Activated naive CD4-positive, alpha-beta T cell treated with anti-CD3 and anti-CD28 coated beads for 36 hours (primary cell): ENCODE measurements at regions not wholly inside any gene's neighbourhood (a gene's known extent, or its start where the extent isn't known, plus 50 kb on each side); places are given as distances from the start of the nearest gene placed in this dataset.
"Not testable (repeated sequence)": the region's sequence is repeated elsewhere in the genome, so short reads cannot be mapped to it uniquely, and the experiment has no call there.

Experiments used
- CTCF ChIA-PET: fragments of 350-600 bp; sonication (Branson Sonifier 250); formaldehyde crosslinking; loops from one replicate; lab custom pipeline; 2021; ENCODE audit warnings: antibody characterized with exemption; lab: Charles Lee
- DNase-seq: peaks from one replicate; pipeline ENCODE4 v3.0.0-alpha.2; 2020
- H3K27ac Mint-ChIP-seq: one replicate; pipeline ENCODE4 v1.8.0; 2021; ENCODE audit warnings: mild to moderate bottlenecking, mixed read lengths
- H3K27me3 Mint-ChIP-seq: one replicate; pipeline ENCODE4 v1.8.0; 2021; ENCODE audit warnings: low read depth, mixed read lengths
- H3K36me3 Mint-ChIP-seq: one replicate; pipeline ENCODE4 v1.8.0; 2021; ENCODE audit warnings: low read depth, mixed read lengths
- H3K4me1 Mint-ChIP-seq: one replicate; pipeline ENCODE4 v1.8.0; 2021; ENCODE audit warnings: low read depth, mixed read lengths
- H3K4me3 Mint-ChIP-seq: one replicate; pipeline ENCODE4 v1.8.0; 2021; ENCODE audit warnings: mild to moderate bottlenecking, moderate library complexity, mixed read lengths
- H3K9me3 Mint-ChIP-seq: one replicate; pipeline ENCODE4 v1.8.0; 2021; ENCODE audit warnings: mixed read lengths
- intact Hi-C: fragments of 100-400 bp; cut with micrococcal nuclease; formaldehyde crosslinking; loops from one replicate; pipeline ENCODE4 v1.15.1; 2023

DNA sequence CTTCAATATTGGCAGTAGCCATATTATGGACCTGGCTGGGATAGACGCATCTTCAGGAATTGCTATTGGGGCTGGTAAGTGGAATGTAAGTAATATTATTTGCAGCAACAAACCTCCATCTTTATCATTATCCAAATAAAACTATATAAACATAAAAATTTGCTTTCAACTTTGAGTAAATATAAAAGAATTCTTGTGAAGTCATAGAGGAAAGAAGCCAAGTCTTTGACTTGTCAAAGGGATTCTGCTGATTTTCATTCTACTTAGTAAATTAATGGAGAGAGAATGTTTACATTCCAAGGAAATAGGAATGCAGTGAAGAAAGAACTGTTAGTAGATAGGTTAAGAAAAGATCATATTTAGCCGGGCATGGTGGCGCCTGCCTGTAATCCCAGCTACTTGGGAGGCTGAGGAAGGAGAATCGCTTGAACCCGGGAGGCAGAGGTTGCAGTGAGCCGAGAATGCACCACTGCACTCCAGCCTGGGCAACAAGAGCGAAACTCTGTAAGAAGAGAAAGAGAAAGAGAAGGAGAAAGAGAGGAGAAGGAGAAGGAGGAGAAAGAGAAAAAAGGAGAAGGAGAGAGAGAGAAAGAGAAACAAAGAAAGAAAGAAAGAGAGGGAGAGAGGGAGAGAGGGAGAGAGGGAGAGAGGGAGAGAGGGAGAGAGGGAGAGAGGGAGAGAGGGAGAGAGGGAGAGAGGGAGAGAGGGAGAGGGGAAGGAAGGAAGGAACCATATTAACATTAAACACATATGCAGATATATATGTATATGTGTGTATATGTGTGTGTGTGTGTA lies 79.4 kb upstream of the GNAZ start:
- H3K27me3 Mint-ChIP-seq, H3K4me3 Mint-ChIP-seq, intact Hi-C loops, H3K4me1 Mint-ChIP-seq, DNase-seq, CTCF ChIA-PET, H3K36me3 Mint-ChIP-seq, H3K9me3 Mint-ChIP-seq, H3K27ac Mint-ChIP-seq: not testable (repeated sequence)

DNA sequence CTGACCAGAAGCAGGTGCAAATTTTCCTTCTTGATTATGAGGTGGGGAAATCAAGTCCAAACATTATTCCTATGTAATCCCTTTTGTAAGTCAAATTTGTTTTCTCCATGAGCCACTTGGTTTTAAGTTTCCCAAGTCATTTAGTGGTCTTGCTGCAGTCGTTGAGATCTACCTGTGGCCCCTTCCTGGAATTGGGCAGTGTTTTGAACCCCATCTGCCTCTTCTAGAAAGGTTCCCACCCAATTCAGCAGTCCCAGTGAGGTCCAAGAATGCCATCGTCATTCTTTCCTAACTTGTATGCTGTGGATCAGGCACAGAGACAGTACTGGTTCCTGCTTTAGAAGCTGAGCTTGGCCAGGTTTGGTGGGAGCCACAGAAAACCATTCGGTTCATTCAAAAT lies 77.8 kb upstream of the GNAZ start:
- Mint-ChIP-seq H3K27ac (no peak overlapping the region), H3K36me3 (peaks cover under 1% of the 10 kb centered on the region), H3K9me3 (peaks cover 8% of the 10 kb centered on the region), H3K4me3 (no peak overlapping the region), H3K27me3 (peaks cover 7% of the 10 kb centered on the region), H3K4me1 (no peaks in the 10 kb centered on the region)
- CTCF ChIA-PET, result no interaction called here
- intact Hi-C loops, result no loop called here
- DNase-seq, result no peak

DNA sequence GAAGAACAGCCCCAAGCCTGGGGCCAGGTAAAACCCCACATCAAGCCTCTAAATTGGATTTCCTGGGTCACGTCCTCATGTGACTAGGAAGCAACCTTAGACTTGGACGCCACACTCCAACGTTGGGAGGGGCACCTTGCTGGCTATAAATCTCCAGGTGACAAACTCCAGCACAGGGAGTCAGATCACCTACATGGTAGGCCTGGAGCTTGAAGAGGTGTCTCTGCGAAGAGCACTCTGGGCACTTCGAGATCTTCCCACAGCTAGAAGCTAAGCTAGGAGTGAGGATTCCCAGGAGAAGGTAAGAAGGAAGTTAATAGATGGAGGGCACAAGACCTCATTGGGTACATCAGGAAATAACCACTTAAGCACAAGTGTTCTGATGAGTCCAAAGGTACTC lies 77.1 kb upstream of the GNAZ start:
- H3K36me3 Mint-ChIP-seq, result peaks cover 6% of the 10 kb centered on the region
- intact Hi-C loops, result no loop called here
- peaks cover 13% of the 10 kb centered on the region for H3K9me3 Mint-ChIP-seq
- CTCF ChIA-PET, result no interaction called here
- no peak for DNase-seq
- H3K4me3 Mint-ChIP-seq, result no peak overlapping the region
- peaks cover 9% of the 10 kb centered on the region for H3K27me3 Mint-ChIP-seq
- no peak overlapping the region for H3K27ac Mint-ChIP-seq
- no peaks in the 10 kb centered on the region for H3K4me1 Mint-ChIP-seq

DNA sequence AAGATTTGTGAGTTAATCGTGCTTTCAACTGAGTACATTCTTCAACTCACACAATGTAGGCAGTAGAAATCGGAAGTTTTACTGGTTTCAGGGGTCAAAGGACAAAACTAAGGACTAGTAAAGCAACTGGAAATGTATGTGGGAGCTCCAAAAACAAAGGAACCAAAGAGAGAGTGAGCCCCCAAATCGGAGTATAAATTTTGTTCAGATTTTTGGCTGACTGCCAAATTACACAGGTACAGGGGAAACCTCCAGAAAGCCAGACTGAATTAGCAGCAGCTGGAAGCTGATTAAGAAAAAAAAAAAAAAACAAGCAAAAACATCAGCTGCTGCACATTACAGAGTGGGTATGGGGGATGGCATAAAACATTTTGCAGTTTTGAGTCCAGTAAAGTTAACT lies 75.2 kb upstream of the GNAZ start:
- CTCF ChIA-PET, result interaction anchor here (0.7 kb wide), 1 partner anchor 92 kb away, joined by 4 read pairs; no protein-coding TSS in a partner anchor
- peaks cover 11% of the 10 kb centered on the region for H3K27me3 Mint-ChIP-seq

DNA sequence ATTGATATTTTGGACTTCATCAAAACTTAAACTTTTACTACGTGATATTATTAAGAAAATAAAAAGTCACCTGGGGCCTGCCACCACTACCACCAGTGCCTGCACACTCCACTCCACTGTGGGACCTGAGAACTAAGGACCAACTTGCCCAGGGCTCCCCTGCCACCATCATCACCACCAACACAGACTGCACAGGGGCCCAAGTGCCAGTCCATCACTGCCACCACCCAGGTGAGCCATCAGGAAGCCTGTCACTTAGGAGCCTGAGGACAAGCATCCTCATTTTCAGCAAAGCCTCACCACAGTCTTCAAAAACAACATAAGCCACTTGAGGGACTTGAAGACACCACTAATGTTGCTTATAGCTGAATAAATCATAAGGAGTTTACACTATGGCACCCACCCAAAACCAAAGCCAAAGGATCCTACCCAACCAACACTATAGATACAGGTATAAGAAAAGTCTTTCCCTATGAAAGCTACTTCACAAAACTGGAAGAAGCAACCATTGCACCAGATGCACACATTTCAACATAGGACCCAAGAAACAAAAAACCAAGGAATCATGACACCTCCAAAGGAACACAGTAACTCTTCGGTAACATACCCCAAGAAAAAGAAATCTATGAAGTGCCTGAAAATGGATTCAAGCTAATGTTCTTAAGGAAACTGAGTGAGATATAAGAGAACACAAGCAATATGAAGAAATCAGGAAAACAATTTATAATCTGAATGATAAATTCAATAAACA lies 73.6 kb upstream of the GNAZ start:
- no peak overlapping the region for H3K27ac Mint-ChIP-seq
- no peak for DNase-seq
- intact Hi-C loops, result no loop called here
- CTCF ChIA-PET, result interaction anchor here (0.7 kb wide), 1 partner anchor 1277 kb away, joined by 3 read pairs; no protein-coding TSS in a partner anchor
- H3K4me3 Mint-ChIP-seq, result no peak overlapping the region
- H3K36me3 Mint-ChIP-seq, result peaks cover 7% of the 10 kb centered on the region
- H3K9me3 Mint-ChIP-seq, result peaks cover 18% of the 10 kb centered on the region
- H3K4me1 Mint-ChIP-seq, result no peaks in the 10 kb centered on the region
- H3K27me3 Mint-ChIP-seq, result peaks cover 20% of the 10 kb centered on the region

More for the DNA sequence above, 75.2 kb upstream of the GNAZ start:
- Mint-ChIP-seq H3K9me3 (peaks cover 18% of the 10 kb centered on the region), H3K27ac (no peak overlapping the region), H3K4me1 (no peaks in the 10 kb centered on the region), H3K4me3 (no peak overlapping the region), H3K36me3 (peaks cover 6% of the 10 kb centered on the region)
- intact Hi-C loops, result no loop called here
- no peak for DNase-seq

DNA sequence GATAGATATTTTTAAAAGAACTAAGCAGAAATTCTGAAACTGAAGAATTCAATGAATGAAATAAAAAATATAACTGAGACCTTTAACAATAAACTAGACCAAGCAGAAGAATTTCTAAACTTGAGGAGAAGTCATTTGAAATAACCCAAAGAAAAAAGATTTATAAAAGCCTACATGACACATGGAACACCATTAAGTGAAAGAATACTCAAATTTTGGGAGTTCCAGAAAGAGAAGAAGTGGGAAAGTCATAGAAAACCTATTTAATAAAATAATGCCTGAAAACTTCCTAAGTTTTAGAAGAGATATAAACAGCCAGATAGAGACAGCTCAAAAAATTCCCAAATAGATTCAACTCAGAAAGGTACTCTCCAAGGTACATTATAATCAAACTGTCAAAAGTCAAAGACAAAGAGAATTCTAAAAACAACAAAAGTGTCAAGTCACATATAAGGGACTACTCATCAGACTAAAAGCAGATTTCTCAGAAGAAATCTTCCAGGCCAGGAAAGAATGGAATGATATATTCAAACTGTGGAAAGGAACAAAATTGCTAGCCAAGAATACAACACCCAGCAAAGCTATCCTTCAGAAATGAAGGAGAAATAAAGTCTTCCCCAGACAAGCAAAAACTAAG lies 72.9 kb upstream of the GNAZ start:
- Mint-ChIP-seq H3K4me1 (no peaks in the 10 kb centered on the region), H3K4me3 (no peak overlapping the region), H3K9me3 (peaks cover 18% of the 10 kb centered on the region), H3K27ac (no peak overlapping the region), H3K27me3 (peaks cover 24% of the 10 kb centered on the region), H3K36me3 (peaks cover 7% of the 10 kb centered on the region)
- CTCF ChIA-PET, result no interaction called here
- intact Hi-C loops, result no loop called here
- no peak for DNase-seq

DNA sequence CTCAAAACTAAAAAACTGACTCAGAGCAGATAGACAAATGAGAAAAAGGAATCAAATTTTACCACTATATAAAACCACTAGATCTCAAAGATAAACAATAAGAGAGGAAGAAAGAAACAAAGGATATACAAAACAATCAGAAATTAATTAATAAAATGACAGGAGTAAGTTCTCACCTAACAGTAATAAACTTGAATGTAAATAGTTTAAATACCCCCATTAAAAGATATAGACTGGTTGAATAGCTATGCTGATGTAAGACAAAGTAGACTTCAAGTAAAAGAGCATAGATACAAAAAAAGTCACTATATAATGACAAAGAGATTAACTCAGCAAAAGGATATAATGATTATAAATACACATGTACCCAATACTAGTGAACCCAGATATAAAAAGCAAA lies 72.3 kb upstream of the GNAZ start:
- peaks cover 7% of the 10 kb centered on the region for H3K36me3 Mint-ChIP-seq
- intact Hi-C loops, result no loop called here
- H3K9me3 Mint-ChIP-seq, result peaks cover 18% of the 10 kb centered on the region
- CTCF ChIA-PET, result no interaction called here
- no peak overlapping the region for H3K27ac Mint-ChIP-seq
- H3K4me3 Mint-ChIP-seq, result no peak overlapping the region
- no peaks in the 10 kb centered on the region for H3K4me1 Mint-ChIP-seq
- DNase-seq, result no peak
- peaks cover 24% of the 10 kb centered on the region for H3K27me3 Mint-ChIP-seq

DNA sequence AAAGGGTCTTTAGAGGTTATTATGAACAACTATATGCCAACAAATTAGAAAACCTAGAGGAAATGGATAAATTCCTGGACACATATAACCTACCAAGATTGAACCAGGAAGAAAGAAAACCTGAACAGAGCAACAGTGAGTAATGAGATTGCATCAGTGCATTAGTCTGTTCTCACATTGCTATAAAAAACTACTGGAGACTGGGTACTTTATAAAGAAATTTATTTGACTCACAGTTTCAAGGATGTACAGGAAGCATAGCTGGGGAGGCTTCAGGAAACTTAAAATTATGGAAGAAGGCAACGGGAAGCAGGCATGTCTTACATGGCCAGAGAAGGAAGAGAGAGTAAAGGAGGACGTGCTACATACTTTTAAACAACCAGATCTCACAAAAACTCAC lies 70.8 kb upstream of the GNAZ start:
- intact Hi-C loops, result no loop called here
- CTCF ChIA-PET, result interaction anchor here (0.6 to 0.7 kb wide), 2 partner anchors 45 to 802 kb away, joined by 3 to 4 read pairs; no protein-coding TSS in a partner anchor
- Mint-ChIP-seq H3K27ac (no peak overlapping the region), H3K9me3 (peaks cover 18% of the 10 kb centered on the region), H3K27me3 (peaks cover 29% of the 10 kb centered on the region), H3K4me1 (no peaks in the 10 kb centered on the region), H3K4me3 (no peak overlapping the region), H3K36me3 (peaks cover 7% of the 10 kb centered on the region)
- DNase-seq, result no peak

DNA sequence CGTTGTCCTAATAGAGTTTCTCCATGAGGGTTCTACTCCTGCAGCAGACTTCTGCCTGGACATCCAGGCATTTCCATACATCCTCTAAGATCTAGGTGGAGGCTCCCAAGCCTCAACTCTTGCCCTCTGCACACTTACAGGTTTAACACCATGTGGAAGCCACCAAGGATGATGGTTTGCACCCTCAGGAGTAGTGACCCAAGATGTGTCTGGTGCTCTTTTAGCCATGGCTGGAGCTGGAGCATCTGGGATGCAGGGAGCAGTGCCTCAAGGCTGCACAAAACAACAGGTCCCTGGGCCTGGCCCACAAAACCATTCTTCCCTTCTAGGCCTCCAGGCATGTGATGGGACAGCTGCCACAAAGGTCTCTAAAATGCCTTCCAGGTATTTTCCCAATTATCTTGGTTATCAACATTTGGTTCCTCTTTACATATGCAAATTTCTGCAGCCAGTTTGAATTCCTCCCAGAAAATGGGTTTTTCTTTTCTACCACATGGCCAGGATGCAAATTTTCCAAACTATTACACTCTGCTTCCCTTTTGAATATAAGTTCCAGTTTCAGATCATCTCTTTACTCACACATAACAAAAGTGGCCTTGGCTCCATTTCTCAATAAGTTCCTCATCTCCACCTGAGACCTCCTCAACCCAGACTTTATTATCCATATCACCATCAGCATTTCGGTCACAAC lies 69.5 kb upstream of the GNAZ start:
- Mint-ChIP-seq H3K27ac (no peak overlapping the region), H3K4me3 (no peak overlapping the region), H3K9me3 (peaks cover 17% of the 10 kb centered on the region), H3K27me3 (peaks cover 33% of the 10 kb centered on the region), H3K4me1 (no peaks in the 10 kb centered on the region), H3K36me3 (peaks cover 7% of the 10 kb centered on the region)
- CTCF ChIA-PET, result no interaction called here
- no peak for DNase-seq
- intact Hi-C loops, result no loop called here

DNA sequence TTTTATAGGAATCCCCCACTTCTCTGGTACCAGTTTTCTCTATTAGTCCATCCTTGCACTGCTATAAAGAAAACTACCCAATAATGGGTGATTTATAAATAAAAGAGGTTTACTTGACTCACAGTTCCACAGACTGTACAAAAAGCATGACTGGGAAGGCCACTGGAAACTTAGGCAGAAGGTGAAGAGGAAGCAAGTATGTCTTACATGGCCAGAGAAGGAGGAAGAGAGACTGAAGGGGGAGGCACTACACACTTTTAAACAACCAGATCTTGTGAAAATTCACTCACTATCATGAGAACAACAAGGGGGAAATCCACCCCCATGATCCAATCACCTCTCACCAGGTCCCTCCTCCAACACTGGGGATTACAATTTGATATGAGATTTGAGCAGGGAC lies 68.9 kb upstream of the GNAZ start:
- no peak for DNase-seq
- intact Hi-C loops, result no loop called here
- H3K4me1 Mint-ChIP-seq, result no peaks in the 10 kb centered on the region
- H3K27ac Mint-ChIP-seq, result no peak overlapping the region
- H3K4me3 Mint-ChIP-seq, result no peak overlapping the region
- peaks cover 16% of the 10 kb centered on the region for H3K9me3 Mint-ChIP-seq
- peaks cover 37% of the 10 kb centered on the region for H3K27me3 Mint-ChIP-seq
- CTCF ChIA-PET, result no interaction called here
- H3K36me3 Mint-ChIP-seq, result peaks cover 7% of the 10 kb centered on the region

DNA sequence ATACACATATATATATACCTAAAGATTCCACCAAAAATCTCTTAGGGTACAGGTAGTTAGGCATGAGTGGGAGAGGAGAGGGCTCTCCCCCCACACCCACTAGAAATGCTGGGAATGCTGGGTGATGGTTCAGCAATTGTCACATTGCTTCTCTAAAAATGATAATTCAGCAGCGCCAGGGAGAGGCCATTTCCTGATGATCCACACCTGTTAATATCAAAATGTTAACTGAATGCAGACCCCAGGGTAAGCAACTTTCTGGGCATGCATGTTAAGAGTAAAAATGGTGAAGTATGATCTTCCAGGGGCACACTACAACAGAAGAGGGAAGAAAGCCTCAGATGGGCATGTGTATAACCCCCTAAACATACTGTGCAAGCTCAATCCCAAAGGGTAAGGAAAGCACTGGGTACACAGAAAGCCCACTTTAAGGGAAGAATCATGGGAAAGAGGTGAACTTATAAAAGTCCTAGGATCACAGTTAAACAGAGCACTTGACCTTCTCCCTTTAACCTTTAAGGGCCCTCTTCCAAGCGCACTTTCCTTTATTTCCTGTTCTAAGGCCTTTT lies 67.6 kb upstream of the GNAZ start:
- no peak overlapping the region for H3K4me3 Mint-ChIP-seq
- peaks cover 7% of the 10 kb centered on the region for H3K9me3 Mint-ChIP-seq
- peaks cover 5% of the 10 kb centered on the region for H3K36me3 Mint-ChIP-seq
- intact Hi-C loops, result no loop called here
- CTCF ChIA-PET, result no interaction called here
- no peaks in the 10 kb centered on the region for H3K4me1 Mint-ChIP-seq
- H3K27ac Mint-ChIP-seq, result no peak overlapping the region
- no peak for DNase-seq
- peaks cover 40% of the 10 kb centered on the region for H3K27me3 Mint-ChIP-seq

DNA sequence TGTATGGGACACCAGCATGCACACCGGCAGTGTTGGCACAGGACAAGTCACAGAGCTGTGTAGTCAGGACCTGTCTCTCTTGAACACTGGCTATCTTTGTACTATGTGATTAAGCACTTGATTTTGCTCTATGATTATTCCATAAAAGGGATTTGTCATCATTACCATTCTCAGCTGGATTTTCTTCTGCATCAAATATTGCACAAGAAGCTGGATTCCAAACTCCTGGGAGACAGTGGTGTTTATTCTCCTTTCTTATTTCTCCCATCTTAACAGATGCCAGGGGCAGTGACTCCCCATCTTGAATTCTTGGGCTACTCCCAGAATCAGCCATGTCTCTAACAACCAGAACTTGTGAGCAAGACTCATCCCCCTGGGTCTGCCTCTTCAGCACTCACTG lies 62.5 kb upstream of the GNAZ start:
- H3K27me3 Mint-ChIP-seq, result peaks cover 43% of the 10 kb centered on the region
- no peak for DNase-seq
- H3K4me3 Mint-ChIP-seq, result no peak overlapping the region
- H3K27ac Mint-ChIP-seq, result no peak overlapping the region
- H3K9me3 Mint-ChIP-seq, result no peaks in the 10 kb centered on the region
- CTCF ChIA-PET, result interaction anchor here (0.9 to 1.3 kb wide), 2 partner anchors 48 to 51 kb away, joined by 4 read pairs; no protein-coding TSS in a partner anchor
- peaks cover 21% of the 10 kb centered on the region for H3K4me1 Mint-ChIP-seq
- no peaks in the 10 kb centered on the region for H3K36me3 Mint-ChIP-seq
- intact Hi-C loops, result no loop called here
